Activated T-cell treated with anti-CD3 and anti-CD28 coated beads for 1 hour (primary cell): ENCODE measurements at regions not wholly inside any gene's neighbourhood (a gene's known extent, or its start where the extent isn't known, plus 50 kb on each side); places are given as distances from the start of the nearest gene placed in this dataset.

Source experiments
- DNase-seq: peaks from one replicate; pipeline ENCODE4 v3.0.0-alpha.2; 2020; ENCODE audit warnings: low read depth

DNA sequence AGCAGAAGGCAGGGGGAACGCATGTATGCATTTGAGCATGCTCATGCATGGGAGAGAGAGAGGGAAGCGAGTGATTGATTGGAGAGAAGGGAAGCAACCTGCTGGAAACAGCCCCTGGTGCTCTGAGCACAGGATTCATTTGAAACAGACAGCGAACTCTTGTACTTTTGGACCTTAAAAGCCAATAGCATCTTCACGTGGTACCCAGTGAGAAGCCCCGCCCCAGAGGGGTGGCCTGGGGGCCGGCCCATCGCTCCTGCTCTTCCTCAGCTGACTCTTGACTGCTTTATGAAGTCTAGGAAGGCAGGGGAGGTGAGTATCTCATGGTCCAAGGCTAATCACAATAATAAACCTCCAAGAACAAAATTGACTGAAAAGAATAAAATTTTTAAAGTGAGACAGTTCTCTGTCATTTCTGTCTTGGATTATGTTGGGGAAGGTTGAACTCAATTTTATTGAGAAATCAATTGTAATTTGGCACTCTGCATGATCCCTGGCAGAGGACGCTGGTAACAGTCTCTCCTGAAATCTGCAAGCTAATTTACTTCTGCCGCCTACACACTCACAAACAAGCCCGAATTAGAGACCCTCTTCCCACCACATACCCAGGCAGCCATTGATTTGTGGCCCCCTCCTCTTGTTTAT is 168.2 kb upstream of the PPARGC1A start:
- DNase-seq = no peak

- no peak for DNase-seq
Measured at GRCh38 chr4:24056289-24056688, 166.4 kb upstream of the PPARGC1A start.

DNA sequence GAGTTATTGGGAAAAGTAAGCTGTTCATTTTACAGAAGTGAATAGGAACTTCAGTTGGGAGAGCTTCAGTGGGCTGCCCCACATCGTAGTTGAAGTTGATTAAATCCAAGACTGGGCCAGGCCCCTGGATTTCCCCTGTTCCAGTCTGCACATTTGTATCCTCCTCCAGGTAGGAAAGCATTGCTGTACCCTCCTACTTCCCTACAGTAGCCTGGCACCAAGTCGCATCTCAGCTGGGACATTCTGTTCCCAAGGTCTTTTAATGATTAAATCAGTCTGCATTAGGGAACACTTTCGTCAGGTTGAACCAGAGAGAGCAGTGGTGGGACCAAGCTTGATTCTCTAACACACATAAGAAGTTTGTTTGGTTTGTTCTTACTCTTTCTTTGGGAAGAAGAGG is 165.8 kb upstream of the PPARGC1A start:
- no peak for DNase-seq

GRCh38 chr4:24054910-24055309 is 165.1 kb upstream of the PPARGC1A start:
- no peak for DNase-seq

DNA sequence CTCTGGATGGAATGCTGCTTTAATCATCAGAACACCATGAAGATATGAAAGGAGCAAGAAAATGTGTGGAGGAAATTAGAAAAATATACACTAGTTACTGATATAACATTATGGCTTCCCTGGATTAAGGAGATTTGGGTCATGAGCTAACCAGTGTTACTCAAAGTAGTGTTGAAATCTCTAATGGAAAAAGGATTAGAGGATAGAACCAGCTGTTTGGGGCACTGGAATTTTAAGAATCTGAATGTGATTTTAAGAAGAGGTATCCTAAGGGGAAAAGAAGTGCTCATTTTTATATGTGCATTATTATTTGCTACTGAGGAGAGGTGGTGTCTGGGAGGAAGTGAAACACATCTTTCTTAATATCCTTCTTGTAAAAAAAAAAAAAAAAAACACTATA is 164.1 kb upstream of the PPARGC1A start:
- DNase-seq = no peak

GRCh38 chr4:24044610-24045589 is 155.1 kb upstream of the PPARGC1A start:
- no peak for DNase-seq

- DNase-seq = no peak
Measured at GRCh38 chr4:24042094-24042493, 152.2 kb upstream of the PPARGC1A start.

- DNase-seq = no peak
Measured at GRCh38 chr4:24040811-24041210, 151.0 kb upstream of the PPARGC1A start.

GRCh38 chr4:24033626-24034025 is 143.8 kb upstream of the PPARGC1A start:
- DNase-seq = no peak

DNA sequence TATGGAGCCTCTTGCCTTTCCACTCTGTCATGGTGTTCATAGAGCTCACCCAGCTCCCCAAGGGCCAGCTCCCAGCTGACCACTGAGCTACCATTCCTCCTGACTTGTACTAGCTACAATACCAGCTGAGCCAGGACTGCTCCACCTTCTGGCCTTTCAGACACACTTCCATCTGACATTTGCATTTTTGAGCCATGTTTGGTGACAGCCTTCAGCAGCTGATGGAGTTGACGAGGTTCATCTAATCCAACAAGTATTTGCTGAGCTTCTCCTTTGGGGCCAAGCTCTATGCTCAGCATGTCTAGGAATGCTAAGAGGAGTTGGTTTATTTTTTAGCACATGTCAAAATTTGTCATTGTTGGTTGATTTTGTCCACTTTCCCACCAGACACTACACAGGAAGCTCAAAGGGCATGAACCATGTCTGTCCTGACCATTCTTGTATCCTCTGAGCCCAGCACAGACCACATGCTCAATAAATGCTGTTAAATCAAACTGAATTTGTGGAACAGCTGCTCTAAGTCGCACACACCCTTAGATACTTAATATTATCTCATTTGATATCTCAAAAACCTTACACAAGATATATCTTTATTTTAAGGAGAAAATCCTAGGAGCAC is 142.6 kb upstream of the PPARGC1A start:
- no peak for DNase-seq

GRCh38 chr4:24026596-24026995 is 136.7 kb upstream of the PPARGC1A start:
- DNase-seq = no peak

- no peak for DNase-seq
Measured at GRCh38 chr4:24024605-24025004, 134.8 kb upstream of the PPARGC1A start.

- no peak for DNase-seq
Measured at GRCh38 chr4:24024157-24024556, 134.3 kb upstream of the PPARGC1A start.

- no peak for DNase-seq
Measured at GRCh38 chr4:24015782-24016181, 125.9 kb upstream of the PPARGC1A start.

GRCh38 chr4:24013668-24014422 is 124.0 kb upstream of the PPARGC1A start:
- no peak for DNase-seq

GRCh38 chr4:24010994-24011393 is 121.1 kb upstream of the PPARGC1A start:
- no peak for DNase-seq

- DNase-seq = no peak
Measured at GRCh38 chr4:24010573-24010972, 120.7 kb upstream of the PPARGC1A start.

DNA sequence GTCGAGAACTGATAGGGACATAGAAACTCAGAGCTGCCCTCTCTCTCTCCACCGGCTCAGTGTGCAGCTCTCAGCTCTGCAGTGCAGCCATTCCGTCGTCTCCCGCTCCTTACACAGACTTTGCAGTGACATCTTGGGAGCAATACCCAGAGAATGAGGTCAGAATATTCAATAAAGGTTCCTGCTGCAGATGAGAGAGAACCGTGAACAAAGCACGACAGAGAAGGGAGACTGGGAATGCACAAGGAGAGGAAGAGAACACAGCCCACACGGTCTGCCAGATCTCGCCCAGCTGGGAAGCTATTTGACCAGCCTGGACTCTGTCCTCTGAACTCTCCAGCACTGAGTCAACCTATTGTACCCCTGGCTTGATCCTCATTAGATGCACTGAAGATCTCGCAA is 118.0 kb upstream of the PPARGC1A start:
- DNase-seq = no peak

- no peak for DNase-seq
Measured at GRCh38 chr4:24006269-24006668, 116.4 kb upstream of the PPARGC1A start.

DNA sequence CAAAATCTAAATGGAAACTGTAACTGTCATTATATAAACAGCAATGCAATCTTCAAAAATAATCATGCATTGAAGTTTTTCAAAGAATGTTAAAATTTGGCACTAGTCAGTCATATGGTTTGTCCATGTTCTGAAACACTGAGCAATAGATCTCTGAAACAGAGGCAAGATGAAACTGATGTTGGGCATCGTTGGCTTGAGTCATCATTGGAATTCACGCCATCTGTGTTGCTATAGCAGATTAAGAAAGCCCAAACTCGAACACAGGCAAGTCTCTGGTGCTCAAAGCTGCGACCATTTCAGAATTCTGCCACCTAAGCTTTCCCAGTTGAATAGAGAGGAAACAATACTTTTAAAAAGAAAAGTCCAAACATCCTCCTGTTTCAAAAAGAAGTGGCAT is 114.1 kb upstream of the PPARGC1A start:
- no peak for DNase-seq

DNA sequence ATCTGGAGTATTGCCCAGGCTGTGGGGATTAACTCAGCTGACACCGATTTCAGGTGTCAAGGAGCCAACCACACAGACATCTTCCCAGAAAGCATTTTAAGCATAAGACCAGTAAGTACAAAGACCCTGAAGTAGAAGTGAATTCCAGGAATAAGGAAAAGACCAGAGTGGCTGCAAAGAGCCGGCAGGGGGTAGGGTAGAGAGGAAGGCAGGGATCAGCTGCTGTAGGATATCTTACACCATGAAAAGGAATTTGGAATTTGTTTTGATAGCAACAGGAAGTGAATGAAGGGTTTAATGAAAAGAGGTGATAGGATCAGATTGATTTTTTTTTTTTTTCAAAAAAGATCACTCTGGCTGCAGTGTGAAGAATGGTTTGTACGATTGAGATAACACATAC is 113.6 kb upstream of the PPARGC1A start:
- no peak for DNase-seq

DNA sequence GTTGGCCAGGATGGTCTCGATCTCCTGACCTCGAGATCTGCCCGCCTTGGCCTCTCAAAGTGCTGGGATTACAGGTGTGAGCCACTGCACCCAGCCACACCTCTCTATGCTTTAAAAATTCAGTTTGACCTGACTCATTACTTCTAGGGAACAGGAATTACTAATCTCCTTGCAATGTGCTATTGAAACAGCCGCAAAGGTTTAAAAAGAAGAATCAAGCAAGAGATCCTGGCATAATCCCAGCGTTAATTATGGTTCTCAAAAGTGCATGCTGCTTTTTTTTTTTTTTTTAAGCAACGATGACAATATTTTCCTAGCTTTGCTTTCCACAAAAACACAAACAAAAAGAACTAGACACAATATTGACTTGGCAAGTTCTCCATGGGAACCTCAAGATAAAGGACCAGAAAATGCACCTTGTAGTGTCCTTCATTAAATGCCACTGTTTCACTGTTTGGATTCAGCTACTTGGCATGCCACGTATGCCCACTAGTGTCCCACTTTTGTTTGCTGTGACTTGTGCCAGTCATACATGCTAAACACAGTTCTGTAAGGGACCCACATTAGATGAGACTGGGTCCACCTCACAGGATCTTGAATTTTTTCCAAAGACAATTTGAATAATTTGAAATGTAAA is 112.6 kb upstream of the PPARGC1A start:
- no peak for DNase-seq
